GM19238 (cell line): ENCODE measurements at regions not wholly inside any gene's neighbourhood (a gene's known extent, or its start where the extent isn't known, plus 50 kb on each side); places are given as distances from the start of the nearest gene placed in this dataset.

ENCODE experiments used
- DNase-seq: peaks from one replicate; pipeline ENCODE4 v3.0.0; 2011; ENCODE audit warnings: low spot score; ENCODE audit not compliant: insufficient read length

- no peak for DNase-seq
Observed at GRCh38 chr2:57558312-57558711, 488.3 kb upstream of the VRK2 start.

- no peak for DNase-seq
Observed at GRCh38 chr2:57562495-57562894, 484.1 kb upstream of the VRK2 start.

GRCh38 chr2:57563015-57563414, 483.6 kb upstream of the VRK2 start:
- no peak for DNase-seq

GRCh38 chr2:57567245-57567644, 479.4 kb upstream of the VRK2 start:
- no peak for DNase-seq

GRCh38 chr2:57569396-57569795, 477.2 kb upstream of the VRK2 start:
- no peak for DNase-seq

GRCh38 chr2:57570961-57571360, 475.6 kb upstream of the VRK2 start:
- no peak for DNase-seq

- no peak for DNase-seq
Observed at GRCh38 chr2:57575700-57576268, 470.8 kb upstream of the VRK2 start.

- DNase-seq, result no peak
Observed at GRCh38 chr2:57576983-57577382, 469.6 kb upstream of the VRK2 start.

GRCh38 chr2:57597940-57598339, 448.7 kb upstream of the VRK2 start:
- DNase-seq, result no peak

GRCh38 chr2:57598551-57598950, 448.1 kb upstream of the VRK2 start:
- no peak for DNase-seq

- no peak for DNase-seq
Observed at GRCh38 chr2:57602733-57603132, 443.9 kb upstream of the VRK2 start.

GRCh38 chr2:57614988-57615387, 431.6 kb upstream of the VRK2 start:
- no peak for DNase-seq

- no peak for DNase-seq
Observed at GRCh38 chr2:57615855-57616556, 430.6 kb upstream of the VRK2 start.

- no peak for DNase-seq
Observed at GRCh38 chr2:57617318-57617717, 429.3 kb upstream of the VRK2 start.

GRCh38 chr2:57621122-57621663, 425.4 kb upstream of the VRK2 start:
- DNase-seq, result no peak

GRCh38 chr2:57622009-57622408, 424.6 kb upstream of the VRK2 start:
- no peak for DNase-seq

GRCh38 chr2:57656198-57656597, 390.4 kb upstream of the VRK2 start:
- no peak for DNase-seq

GRCh38 chr2:57669570-57669969, 377.0 kb upstream of the VRK2 start:
- DNase-seq, result no peak

- DNase-seq, result no peak
Observed at GRCh38 chr2:57674025-57674424, 372.6 kb upstream of the VRK2 start.

GRCh38 chr2:57674743-57675142, 371.9 kb upstream of the VRK2 start:
- no peak for DNase-seq

- no peak for DNase-seq
Observed at GRCh38 chr2:57677296-57677695, 369.3 kb upstream of the VRK2 start.

- DNase-seq, result no peak
Observed at GRCh38 chr2:57681650-57682049, 365.0 kb upstream of the VRK2 start.

GRCh38 chr2:57685032-57685431, 361.6 kb upstream of the VRK2 start:
- DNase-seq, result no peak
